ENCODE measurements at regions not wholly inside any gene's neighbourhood (a gene's known extent, or its start where the extent isn't known, plus 50 kb on each side); places are given as distances from the start of the nearest gene placed in this dataset.
"Not testable (repeated sequence)": the region's sequence is repeated elsewhere in the genome, so short reads cannot be mapped to it uniquely, and the experiment has no call there.

DNA sequence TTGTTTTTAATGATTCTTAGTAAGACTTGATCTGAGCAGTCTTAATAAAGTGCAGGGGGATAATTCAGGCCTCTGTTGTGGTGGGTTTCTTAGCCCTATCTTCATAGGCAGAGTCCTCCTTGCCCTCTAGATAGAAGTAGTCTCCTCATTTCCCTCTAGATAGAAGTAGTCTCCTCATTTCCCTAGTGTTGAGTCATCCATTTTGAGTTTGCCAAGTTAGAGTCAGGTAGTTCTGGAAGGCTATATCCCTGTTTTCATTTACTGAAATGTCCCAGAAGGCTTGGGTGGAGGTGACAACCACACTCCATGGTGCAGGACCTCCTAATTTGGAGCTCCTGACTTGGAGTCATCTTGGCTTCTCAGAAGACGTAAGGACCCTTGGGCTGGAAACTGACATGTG, 384.6 kb downstream of the MLLT3 start:
- no peak for DNase-seq

DNA sequence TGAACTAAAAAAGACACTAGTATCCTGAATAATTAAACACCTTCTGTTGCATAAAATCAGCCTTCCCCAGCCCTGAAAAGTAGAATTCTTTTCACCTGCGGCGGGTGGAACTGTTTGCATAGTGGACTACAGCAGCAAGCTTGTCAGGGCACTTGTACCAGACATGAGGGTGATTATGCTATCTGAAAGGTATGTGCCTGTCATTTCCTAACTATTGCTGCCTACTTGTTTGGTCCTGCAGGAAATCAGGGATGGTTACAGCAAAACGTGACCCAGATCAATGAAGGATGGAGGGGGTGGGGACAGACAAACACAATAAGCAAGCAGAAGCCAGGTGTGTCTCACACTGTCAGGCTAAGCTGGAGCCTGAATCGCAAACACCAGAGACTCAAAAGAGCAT, 385.6 kb downstream of the MLLT3 start:
- peak; percentile 7 to 31 for DNase-seq

DNA sequence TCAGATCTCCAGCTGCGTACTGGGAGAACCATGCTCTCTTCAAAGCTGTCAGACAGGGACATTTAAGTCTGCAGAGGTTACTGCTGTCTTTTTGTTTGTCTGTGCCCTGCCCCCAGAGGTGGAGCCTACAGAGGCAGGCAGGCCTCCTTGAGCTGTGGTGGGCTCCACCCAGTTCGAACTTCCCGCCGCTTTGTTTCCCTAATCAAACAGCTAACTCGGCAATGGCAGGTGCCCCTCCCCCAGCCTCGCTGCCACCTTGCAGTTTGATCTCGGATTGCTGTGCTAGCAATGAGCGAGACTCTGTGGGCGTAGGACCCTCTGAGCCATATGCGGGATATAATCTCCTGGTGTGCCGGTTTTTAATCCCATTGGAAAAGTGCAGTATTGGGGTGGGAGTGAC, 387.1 kb downstream of the MLLT3 start:
- not testable (repeated sequence) for DNase-seq

DNA sequence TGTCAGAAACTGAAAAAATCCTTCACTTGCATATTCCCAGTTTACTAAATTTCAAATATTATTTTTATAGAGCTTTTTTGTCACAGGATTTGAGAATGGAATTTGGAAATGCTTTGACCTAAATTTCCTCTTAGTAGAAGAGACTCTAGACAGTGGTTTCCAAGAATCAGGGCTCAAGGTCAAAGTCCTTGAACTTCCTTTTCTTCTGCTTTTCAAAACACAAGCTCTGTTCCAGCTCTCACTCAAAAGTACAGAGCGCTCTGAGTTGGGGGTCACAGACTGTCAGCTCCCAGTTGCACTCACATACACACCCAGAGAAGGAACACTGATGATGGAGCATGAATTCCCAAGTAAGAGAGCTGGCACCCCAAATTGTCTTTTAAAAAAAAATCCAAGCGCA, 394.2 kb downstream of the MLLT3 start:
- DNase-seq: no peak

DNA sequence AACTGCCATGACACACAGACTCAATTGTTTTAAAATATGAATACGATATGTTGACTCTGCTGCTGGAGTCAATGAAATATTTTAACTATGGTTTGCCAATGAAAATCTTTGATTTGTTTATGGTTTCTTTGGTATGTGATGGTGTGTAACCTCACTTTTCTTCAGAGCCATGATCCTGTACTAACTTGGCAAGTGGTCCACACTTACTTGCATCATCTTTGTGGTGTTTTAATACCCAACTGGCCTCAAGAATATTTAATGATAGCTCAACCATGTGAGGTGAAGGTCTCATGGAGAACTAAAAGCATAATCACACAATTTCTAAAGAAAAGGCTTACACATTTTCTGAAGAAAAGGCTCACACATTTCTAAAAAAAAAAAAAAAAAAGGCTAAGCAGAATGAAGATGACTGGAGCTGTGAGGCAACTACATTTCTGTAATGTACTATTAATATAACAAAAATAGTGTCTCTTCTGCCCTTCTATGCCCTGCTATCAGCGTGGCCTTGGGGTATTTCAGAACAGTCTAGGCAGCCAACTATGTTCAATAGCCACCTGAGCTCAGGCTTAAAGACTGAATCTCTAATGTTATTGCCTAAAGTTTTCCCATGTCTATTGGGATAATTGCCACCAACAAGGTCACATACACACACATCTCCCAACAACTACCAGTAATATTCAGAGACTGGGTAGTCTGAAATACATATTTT, 395.0 kb downstream of the MLLT3 start:
- DNase-seq: no peak

DNA sequence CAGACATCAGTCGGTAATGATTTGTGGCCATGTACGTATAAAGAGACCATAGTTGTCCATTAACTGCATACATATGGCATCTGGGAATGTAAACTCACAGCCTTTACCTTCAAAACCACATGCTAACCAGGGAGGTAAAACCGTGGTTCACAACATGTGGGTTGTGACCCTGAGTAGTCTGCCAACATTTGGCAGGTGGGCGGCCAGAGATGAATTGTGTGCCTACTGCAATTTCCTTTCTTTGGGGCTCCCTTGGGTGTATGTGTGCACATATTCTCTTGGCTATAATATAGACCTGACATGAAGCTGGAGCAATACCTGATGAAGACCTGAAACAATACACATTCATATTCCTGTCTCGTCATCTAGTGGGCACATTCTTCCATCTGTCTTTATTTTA, 396.0 kb downstream of the MLLT3 start:
- DNase-seq: peak; percentile 50 to 72

DNA sequence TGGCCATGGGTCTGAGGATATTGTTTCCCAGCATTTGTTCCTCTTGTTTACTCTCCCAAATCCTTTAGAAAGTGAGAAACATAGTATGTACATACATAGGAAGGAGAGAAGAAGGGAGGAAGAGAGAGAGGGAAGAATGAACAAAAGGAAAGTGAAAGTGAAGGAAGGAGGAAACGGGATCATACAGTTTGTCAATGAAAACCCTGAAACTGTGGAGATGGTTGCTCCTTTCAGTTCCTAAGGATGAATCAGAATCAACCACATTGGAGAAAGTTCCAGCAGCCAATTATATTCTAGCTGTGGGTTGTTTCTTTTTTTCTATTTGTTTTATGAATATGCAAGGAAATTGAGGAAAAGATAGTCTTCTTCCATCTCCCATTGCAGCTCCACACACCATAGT, 396.5 kb downstream of the MLLT3 start:
- no peak for DNase-seq

DNA sequence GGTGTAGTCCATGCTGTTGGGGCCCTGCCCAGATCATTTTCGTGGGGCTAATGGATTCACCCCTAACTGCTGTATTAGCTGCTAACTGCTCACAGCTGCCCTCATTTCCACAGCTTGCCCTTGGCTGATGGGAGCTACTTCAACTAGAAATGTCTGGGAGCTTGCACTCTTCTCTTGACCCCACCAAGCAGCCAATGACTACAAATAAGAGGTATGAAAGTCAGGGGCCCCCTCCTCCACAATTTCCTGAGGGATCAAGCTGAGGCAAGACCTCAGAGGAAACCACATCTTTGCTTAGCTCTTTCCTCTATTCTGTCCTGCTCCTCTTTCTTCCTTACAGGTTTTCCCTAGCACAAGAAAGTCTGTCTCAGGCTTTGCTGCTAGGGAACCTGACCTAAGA, 397.5 kb downstream of the MLLT3 start:
- no peak for DNase-seq

DNA sequence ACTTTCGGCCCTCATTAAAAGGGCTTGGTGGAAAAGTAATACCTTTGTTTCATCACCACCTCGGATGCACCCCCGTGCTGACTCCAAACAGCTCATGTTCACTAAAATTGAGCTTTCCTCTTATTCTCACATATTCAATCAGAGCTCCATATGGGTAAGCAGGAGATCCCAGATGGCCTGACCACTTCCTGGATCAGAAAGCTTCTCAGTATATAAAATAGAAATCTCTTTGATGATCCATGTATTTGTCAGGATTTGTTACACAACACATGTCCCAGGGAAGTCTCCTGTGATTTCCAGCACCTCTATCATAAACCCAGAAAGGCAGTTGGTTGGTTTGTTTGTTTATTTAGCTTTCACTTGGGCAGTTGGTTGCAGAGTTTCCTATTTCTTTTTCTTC, 402.0 kb downstream of the MLLT3 start:
- no peak for DNase-seq

DNA sequence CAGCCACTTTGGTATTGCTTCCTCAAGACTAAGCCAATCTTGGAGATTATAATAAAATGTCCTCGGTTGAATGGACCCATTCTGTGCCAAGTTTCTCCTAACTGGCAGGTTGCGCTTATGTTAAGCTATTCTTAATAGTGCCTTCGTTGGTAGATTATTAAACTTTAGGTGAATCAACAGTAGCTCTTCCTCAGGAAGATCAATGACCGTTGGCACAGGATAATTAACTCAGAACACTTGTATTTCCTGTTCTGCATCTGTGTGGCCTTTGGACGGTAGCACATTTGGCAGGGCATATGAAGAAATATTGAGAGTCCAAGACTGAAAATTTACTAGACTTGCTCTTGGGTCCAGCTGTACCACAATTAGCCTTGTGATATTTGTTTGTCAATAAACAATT, 402.9 kb downstream of the MLLT3 start:
- DNase-seq: no peak

DNA sequence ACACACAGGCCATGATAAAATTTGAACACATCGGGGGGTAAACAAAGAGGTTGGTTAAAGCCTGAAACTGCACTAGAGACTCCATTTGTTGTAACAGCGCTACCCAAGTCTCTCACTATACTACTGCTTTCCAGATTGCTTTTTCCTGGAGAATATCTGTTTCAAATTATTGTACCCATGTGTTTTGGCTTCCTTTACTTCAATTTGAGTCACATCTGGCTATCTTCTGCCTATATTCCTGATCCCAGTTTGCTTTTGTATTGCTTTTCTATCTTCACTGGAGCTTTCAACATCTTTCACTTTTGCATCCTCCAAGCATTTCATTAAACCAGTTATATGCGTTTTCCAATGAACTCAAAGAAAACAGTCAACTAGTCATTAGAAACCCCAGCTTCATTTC, 404.7 kb downstream of the MLLT3 start:
- no peak for DNase-seq

DNA sequence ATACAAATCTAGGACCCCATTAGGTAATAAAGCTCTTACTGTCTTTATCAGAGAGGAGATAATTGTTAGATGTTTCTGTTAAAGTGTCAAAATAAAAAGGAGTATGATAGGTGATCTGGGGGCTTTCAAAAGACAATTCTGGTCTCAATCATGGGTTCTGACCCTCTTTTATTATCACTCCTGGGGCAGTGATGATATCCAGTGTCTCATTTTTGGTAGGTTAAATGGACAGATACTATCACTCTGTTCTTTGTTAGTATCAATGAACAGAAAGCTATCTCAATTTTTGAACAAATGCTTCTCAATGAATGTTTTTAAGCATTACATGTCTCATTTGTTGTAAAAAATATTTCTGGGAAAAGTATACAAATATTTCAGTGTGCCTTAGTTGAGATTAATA, 405.9 kb downstream of the MLLT3 start:
- no peak for DNase-seq

DNA sequence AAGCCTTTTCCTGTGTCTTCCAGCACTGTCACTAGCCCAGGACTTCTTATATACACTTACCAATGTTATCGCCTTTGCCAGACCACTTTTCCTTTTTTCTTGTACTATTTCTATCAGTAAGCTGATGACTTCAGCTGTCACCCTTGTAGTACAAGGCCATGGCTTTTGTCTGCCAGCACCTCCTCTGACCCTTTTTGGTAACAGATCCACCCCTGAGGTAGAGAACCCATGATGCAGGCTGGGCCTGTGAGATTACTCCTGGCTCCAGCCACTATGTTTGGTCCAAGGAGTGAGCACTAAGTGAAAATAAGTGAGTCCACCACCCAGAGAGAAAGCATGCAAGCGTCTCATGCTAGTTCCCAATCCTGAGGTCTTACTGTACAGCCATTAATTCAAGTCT, 406.7 kb downstream of the MLLT3 start:
- no peak for DNase-seq

DNA sequence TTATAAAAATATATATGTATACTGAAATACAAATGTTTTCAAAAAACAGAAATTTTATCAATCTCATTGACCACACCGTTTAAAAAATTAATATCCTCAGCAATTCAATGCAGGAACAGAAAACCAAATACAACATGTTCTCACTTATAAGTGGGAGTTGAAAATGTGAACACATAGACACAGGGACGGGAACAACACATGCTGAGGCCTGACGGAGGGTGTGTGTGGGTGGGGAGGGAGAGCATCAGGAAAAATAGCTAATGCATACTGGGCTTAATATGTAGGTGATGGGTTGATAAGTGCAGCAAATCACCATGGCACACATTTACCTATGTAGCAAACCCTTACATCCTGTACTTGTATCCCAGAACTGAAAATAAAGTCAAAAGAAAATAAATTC, 409.5 kb downstream of the MLLT3 start:
- DNase-seq: no peak

DNA sequence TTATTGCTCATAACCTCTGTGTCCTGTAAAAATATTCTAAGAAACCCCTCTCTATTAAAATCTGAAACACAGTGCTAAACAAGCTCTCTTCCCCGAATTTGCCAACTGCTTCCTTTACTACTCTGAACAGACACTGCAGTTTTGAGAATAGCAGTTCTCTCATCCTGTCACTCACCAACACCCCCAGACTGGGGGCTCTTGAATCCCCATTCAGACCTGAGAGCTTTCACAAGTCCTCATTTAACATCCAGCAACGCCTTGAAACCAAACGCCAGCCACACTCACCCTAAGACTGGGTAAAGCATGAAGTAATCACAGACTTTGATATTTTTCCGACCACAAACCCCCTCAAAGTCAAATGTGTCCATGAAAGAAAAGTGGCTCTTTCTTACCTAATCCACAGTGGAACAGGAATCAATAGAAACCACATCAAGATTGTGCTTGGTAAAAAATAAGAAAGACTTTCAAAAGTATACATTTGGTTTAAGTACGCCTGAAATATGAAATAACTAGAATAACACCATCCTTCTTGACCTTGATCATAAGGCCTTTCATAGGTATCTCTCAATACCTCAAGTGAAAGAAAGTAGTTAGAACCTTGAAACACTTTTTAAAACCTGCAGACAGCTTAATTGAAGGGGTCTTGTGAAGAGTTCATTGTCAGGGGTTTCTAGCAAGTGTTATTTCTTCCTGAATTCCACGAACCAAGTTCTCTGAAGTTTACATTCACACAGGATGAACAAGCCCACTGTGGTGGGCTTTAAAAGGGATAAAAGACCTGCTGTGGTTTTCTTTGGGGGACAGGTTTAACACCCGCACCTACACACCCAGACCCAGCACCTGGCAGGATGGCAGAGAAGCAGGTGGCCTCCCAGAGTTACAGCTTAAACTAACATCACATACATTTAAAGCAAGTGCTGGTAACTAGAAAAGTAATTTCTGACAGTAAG, 412.6 kb downstream of the MLLT3 start:
- no peak for DNase-seq

DNA sequence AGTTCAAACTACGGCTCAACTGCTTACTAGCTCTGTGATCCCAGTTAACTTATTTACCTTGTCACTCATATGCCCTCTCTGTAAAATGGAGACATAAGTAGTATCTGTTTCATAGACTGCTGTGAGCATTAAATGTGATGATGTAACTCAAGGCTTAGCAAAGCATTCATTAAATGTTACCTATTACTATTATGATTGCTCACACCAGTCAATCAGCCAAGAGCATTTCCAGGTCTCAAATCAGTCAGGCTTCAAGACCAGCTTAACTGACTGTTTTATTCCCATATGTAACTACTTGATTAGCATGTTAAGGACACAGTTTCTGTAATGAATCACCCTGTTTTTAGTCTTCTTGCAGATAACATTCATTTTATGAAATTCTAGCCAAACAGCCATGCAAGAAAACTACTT, 413.3 kb downstream of the MLLT3 start:
- no peak for DNase-seq

DNA sequence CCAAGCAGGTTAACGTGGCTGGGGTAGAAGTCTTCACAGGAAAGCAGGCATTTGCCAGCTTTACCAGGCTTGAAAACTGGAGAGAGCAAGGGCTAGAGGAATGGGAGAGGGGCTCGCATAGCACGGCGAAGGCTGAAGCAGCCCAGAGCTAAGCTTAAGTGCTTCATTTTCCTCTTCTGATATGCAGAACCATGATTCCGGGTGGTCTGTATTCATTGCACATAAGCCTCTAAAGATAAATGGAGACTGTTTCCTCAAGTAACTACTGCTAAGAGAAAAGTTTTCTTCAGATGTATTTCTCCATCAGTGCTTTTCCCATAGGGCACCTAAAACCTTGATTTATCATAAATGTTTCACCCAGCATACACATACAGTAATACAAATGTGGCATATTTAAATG, 414.1 kb downstream of the MLLT3 start:
- no peak for DNase-seq

DNA sequence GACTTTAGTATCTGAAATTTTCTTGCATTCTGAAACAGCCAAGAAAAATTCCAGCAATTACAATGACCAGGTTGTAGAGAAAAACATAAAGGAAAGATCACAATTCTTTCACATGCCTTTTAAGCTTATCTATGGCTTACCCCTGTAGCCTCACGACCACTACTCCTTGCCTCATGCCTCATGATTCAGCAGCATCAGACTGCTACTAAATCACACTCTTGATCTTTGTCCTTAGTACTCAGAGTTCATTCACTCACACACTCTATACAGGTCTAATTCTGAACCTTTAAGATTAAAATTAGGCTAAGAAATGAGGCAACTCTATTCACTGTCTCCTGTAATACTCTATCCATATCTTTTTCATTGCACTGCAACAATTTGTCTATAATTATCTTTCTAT, 415.1 kb downstream of the MLLT3 start:
- no peak for DNase-seq

DNA sequence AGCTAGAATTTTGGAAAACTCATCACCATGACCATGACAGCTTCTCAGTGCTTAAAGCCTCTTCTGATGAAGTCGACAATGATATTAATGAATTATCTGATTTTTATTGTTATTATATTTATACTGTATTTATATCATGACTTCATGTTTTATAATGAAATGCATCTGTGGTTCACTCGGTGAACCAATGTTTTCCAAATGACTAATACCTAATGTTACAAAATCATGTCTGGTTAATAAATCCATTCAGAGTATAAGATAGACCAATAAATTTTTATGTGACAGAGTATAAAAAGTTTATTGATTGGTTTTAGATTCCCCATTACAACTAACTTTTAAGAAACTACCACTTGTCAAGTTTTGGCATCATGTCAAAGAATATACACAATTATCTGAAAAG, 416.5 kb downstream of the MLLT3 start:
- DNase-seq: no peak

DNA sequence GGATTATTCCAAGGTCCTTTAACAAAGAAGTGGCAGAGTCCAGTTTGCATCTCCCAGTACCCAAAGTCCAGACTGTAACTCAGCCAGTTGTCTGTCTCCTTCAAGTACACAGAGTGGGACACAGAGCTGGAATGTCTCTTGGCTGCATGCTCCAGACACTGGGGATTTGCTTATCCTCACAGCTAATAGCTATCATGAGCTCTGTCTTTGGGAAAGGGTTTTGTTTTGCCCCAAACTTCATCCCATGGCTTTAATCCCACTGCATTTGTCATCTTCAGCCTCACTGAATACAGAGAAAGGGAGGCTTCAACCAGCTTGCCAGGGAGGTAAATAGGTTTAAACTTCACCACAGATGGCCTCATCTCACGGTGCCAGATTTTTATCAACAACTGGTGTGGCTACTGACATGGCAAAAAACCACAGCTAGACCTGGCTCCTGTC, 412.2 kb upstream of the SLC24A2 start:
- no peak for DNase-seq

DNA sequence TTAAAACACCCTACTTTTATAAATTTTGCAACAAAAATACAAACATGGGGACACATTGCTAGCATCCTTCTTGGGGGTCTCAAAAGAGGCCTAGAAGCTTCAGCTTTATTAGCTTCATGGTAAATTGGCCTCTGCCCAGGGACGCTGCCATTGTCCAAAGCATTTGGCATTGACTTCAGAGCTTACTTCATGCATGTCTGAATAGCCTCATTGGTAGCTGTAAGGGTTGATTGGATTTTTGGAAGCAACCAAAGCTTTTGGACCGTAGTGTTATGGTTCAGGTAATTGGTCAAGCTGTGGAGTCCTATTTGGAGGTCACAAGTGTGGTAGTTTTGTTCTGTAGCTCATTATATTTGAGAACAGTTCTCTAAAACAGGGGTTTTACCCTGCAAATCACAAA, 411.7 kb upstream of the SLC24A2 start:
- DNase-seq: no peak

DNA sequence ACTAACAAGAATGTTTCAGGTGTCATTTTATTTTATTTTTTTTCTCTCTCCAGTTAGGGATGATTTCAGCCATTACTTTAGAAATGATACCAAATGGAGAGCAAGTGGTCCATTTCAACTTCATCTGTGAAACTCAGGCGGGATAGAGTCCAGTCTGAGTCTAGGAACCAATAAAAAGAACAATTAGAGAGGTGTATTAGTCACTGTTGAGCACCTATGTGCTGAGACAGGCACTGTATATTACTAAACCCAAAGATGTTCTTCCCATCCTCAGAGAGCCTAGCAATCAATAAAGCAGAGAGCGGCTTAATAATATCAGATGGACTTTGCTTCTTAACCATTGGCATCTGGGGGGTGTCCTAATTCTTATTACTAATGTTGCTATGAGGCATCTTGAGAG, 410.3 kb upstream of the SLC24A2 start:
- DNase-seq: no peak

DNA sequence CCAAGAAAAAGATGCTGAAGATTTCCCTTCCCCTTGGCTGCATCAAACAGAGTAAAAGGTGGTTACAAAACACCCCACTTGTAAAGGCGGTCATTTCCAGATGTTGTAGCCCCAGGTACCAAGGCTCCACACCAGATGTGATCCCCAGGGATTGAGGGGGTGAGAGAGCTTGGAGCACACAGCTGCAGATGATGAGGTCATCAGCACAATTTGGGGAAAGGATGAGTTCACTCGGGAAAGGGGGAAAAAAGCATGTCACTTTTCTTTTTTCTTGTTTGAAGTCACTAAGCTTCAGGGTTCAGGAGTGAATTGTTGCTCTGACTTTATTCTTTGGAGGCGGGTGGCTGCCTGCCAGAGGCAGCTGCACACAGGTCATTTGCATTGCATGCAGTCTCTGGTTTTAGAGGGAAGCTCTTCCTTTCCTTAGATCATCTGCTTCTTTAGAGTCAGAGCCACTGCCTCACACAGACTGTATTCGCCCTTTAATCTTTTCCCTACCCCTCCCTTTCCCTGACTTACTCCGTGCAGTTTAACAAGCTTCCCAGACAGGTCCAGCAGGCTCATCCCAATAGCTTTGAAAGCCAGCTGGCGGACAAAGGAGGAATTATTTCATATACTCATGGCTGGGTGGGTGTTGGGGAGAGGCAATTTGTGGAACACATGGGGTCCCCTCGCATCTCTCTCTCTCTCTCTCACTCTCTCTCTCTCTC, 409.3 kb upstream of the SLC24A2 start:
- no peak for DNase-seq
